ENCODE measurements at regions not wholly inside any gene's neighbourhood (a gene's known extent, or its start where the extent isn't known, plus 50 kb on each side); places are given as distances from the start of the nearest gene placed in this dataset.

DNA sequence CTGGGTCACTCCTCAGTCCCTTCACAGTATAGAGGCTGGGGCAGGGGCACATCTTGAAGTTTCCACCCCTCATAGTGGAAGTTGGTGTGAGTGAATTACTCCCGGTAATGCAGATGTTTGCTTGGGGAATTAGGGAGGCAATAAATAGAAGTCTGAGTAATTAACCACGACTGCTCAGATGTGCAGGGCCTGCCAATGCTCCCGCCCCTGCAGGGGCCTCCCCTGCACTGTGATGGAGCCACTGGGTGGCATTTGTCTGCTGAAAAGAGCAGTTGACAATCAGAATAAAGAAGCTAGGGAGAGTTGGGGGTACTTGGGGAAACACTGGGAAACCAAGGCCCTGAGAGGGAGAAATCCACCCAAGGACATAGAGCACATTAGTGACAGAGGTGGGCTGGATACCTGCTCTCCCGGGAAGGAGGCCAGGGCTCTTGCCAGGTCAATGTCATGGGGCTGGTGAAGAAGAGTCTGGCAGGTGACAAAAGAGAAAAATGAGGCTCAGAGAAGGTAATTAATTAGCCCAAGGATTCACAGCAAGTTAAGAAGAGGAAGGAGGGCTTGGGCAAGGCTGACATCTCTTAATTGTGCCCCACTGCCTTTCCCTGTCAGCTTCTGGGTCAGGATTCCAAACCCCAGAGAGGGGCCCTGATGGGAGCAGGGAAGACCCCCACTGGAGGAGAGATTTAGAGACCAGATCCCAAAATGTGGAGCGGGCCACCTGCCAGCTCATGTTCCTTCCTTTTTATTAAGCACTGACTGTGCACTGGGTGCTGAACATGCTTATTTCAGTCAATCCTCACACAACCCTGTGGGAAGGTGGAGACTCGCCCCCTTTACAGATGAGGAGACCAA is 436.2 kb downstream of the MATN1 start:
- no peak for DNase-seq (ENCODE audit: low read depth)

DNA sequence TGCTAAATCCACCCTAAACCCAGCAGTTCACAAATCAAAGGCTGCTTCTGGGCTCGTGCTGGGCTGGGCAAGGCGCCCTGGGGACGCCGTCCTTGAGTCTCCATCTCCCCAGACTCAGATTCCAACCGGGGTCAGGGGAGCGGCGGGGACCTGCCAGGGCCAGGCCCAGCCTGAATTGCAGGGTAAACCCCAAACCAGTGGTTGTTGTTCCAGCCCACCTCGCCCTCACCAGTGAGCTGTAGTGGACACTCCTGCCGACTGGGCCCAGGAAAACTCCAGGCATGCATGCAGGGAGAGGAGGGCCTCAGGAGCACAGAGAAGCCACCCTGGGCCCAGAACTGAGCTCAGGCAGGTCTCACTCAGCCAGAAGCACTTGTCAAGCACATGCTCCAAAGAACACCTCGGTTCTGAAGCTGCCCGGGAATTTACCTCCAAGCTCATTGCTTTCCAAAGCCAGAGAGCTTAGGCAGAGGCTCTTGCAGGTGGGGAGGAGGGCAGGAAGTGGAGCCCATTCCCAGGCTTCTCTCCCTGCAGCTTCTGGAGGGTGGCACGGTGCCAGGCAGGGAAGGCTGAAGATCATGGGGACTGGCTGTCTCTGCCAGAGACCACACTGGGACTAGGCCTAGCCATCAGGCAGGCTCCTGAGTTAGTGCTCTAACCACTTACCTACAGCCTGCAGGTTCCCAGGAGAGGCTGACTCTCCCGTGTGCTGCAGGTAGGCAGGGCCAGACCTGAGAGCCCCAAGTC is 437.0 kb downstream of the MATN1 start:
- no peak for DNase-seq (ENCODE audit: low read depth)

DNA sequence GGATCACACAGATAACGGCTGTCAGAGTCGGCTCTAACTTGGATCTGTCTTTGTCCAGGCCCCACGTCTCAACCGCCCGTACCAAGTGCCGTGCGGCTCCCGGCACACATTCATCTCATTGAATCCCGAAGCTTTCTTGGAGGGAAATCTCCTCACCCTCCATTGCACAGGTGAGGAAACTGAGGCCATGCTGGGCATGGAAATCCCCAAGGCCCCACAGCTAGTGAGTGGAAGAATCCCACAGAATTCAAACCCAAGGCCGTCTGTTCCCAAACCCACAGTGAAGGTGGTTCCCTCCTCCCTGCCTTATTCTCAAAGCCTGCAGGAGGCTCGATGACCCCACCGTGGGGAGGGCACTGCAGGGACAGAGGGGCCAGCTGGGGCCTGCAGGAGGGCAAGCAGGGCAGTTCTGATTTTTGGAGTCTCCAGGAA is 437.9 kb downstream of the MATN1 start:
- no peak for DNase-seq (ENCODE audit: low read depth)

DNA sequence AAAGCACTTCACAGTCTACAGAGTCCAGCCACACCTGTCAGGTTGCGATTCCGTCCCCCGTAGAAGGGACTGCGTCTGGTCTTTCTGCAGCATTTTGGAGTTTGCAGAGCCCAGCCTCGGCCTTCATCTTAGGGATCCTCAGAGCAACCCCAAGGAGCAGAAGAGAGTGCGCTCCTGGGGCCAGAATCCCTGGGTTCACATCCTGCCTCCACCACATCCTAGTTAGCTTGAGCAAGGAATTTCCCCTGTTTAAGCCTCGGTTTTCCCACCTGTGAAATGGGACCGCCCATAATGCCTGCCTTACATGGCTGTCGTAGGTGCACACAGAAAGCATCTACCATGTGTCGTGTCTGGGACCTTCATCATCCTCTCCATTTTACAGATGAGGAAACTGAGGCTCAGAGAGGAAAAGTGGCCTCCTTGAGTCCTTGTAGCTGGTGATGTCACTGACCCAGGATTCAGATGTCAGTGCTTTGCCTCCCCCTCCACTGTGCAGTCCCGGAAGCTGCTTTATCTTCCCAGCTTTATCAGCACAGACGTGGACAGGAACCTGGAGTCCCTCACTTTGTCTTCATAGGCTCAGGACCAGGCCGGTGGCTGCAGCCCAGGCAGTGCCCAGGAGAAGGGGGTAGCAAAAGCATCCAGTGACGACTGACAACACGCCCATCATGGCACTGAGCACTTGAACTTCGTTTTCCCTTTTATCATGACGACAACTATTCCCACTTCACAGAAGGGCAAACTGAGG is 438.5 kb downstream of the MATN1 start:
- no peak for DNase-seq (ENCODE audit: low read depth)

DNA sequence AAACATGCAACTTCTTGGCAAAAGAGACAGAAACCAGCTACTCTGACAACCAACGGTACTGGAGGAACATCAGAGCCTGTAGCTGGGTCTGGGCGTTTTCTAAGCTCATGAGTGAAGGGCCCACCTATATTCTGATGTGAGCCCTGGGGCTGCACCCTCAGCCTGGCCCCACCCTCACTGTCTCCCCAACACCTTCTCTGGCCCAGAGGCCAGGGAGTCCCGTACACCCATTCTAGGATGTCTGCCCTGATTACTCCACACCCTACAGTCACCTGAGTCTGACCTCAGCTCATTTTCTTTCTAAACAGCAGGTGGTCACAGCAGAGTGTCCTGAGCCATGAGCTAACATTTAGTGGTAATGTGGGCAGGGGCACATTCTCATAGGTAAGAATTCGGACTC is 439.2 kb downstream of the MATN1 start:
- DNase-seq (ENCODE audit: low read depth) = no peak

DNA sequence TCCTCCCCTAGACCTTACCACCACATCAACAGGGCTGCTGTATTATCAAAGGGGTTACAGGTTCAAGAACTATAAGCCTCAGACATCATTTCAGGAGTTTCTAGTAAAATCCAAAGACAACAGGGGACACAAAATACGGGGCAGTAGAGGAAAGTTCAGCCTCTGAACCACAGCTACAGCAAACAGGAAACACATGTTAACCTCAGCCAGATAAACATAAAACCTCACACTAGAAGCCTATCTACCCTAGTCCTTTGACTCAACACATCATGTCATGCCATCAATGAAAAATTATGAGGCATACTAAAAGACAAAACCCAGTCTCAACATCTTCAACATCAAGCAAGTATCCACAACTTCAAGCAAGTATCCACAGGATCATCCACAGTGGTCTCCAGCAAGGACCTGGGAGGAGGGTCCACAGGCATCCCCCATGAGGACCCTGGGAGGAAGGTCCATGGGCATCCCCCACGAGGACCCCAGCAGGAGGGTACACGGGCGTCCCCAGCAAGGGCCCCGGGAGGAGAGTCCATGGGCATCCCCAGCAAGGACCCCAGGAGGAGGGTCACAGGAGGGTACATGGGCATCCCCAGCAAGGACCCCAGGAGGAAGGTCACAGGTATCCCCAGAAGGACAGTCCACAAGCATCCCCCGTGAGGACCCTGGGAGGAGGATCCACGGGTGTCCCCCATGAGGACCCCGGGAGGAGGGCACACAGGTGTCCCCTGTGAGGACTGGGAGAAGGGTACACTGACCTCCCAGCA is 440.0 kb downstream of the MATN1 start:
- no peak for DNase-seq (ENCODE audit: low read depth)

DNA sequence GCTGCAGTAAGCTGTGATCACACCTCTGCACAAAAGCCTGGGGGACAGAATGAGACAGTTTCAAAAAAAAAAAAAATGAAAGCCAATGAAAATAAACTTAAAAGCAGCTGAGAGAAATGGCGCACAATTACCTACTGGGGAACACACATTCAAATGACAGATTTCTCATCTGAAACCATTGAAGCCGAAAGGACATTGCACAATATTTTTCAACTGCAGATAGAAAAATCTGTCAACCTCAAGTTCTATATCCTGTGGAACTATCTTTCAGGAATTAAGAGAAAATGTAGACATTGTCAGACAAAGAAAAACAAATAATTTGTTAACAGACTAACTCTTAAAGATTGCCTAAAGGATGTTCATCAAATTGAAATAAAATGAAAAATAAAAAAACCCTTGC is 442.8 kb downstream of the MATN1 start:
- DNase-seq (ENCODE audit: low read depth) = no peak

DNA sequence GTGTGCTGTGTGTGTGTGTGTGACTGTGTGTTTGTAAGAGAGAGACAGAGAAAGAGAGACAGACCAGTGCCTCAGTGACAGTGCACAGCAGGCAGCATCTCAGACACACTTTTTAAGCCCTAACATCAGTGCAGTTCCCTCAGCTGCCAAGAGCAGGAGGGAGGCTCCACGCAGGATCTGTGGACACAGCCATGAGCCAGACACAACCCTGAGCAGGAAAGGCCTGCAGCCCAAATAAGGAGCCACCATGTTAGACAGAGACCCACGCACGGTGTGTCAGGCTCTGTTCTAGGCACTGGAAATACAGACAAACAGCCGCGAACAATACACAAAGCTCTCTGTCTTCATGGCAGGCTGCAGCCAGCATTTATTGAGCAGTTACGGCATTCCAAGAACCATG is 445.5 kb downstream of the MATN1 start:
- no peak for DNase-seq (ENCODE audit: low read depth)

DNA sequence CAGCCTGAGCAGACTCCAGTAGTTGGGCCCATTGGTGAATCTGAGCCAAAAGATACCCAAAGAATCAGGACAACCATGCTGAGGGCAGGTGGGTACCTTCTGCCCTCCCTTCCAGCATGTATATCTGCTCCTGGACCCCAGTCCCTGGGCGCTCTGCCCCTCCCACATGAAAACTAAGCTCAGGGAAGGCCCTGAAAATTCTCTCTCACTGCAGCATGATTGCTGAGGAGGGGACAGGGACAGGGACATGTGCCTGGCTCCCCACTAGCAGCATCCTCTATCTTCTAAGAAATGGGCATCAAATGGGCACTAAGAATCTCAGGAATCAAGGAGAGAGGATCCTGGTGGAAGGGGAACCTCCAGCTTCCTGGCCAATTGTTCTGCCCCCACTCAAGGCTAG is 446.0 kb downstream of the MATN1 start:
- no peak for DNase-seq (ENCODE audit: low read depth)

DNA sequence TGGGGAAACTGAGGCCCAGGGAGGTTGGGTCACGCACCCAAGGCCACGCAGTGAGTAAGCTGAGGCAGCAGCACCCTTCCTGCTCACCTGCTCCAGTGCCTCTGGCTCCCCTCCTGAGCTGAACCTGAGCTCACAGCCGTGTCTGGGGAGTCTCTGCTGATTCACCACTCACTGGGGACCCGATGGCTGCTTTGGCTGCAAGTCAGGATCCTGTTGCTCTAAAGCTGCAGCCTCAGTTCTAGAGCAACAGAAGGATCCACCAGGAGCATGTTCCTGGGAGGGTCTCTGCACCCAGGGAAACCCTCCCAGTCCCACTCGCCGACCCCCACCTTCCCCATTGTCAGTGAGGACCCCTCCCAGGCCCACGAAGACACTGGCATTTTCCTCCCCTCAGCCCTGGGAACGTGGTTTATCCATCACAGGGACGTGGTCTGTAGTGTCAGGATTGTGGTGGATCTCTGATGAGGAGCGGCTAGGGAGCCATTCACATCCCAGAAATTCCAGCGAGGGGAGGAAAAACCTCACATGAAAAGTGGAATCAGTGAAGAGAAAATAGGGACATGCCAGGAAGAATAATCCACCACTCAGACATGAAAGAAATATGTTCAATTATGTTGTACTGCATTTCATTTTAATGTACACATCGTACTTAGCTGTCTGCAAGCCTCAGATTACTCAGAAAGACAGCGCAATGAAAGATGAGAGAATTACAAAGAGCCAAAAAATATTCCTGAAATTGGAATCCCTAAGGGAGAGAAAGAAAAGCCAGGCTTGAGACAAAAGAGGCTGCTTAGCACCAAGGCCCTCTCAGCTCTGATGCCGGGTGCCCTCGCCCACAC is 447.2 kb downstream of the MATN1 start:
- no peak for DNase-seq (ENCODE audit: low read depth)

DNA sequence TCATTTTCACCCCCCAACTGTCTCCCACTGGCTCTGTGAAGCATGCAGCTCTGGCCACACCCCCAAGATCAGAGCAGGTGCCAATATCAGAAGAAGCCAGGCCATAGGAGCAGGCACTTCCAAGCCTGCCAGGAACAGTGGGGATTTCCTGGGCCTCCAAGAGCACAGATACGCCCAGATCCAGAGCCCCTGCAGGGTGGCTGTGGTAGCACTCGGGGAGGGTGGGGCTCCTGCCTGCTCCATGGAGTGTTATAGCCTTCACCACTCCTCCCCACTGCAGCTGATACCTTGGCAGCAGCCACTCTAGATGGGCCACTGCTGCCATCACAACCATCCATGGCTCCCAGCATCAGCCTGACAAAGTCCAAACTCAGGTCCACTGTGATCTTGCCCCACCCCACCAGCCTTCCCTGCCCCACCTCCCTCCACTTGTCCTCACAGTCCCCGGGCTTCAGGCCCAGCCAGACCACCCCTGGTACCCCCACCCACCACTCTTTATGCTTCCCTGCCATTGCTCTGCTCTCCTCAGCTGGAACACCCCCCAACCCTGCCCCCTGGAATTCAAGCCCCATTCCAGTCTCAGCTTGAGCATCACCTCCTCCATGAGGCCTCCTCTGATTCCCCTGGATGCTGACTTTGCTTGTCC is 448.3 kb downstream of the MATN1 start:
- no peak for DNase-seq (ENCODE audit: low read depth)

DNA sequence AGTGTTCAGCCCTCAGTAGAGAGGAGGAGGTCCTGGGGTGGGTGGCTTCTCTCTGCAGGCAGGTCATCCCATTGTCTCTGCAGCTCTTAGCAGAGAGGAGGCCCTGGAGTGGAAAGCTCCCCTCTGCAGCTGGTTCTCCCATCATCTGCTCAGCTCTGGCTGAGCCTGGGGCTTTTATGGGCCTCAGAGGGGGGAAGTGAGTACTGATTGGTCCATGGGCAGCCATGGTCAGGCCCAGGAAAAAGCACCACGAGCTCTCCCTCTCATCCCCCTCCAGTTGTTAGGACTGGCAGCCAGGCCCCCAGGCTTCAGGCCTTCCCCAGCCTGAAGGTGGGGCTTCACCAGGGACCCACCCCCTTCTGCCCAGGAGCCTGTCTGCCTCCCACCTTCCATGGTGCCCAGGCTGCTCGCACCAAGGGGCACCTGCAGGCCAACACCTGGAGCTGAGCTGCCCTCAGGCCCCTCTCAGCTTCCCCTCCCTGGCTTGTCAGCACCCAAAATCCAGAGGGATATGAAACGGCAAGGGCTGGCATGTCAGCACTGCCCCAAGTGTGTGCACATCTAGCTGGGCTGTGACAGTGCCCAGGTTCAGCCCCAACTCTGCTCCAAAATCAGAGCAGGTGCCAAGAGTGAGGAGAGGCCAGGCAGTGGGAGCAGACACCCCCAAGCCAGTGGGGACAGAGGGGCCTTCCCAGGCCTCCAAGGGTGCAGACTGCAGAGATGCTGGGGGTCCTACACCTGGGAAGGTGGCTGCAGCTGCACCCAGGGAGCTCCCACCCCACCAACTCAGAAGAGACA is 449.0 kb downstream of the MATN1 start:
- DNase-seq (ENCODE audit: low read depth) = no peak

DNA sequence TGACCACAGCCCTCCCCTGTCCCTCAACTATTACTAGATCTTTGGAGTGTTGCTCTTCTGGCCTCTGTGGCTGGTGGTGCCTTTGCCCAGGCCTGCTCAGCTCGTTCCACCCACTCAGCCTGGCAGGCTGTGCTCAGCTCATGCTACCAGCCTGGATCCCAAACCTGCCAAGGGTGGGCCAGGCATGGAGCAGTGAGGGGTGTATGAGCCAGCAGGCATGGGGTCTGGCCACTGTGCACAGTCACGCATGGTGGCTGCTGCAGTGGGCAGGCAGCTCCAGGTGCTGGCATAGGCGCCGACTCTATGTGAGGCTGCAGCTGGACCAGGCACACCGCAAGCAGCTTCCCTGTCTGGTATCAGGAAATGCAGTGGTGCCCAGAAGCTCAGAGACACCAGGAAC is 449.9 kb downstream of the MATN1 start:
- DNase-seq (ENCODE audit: low read depth) = no peak

DNA sequence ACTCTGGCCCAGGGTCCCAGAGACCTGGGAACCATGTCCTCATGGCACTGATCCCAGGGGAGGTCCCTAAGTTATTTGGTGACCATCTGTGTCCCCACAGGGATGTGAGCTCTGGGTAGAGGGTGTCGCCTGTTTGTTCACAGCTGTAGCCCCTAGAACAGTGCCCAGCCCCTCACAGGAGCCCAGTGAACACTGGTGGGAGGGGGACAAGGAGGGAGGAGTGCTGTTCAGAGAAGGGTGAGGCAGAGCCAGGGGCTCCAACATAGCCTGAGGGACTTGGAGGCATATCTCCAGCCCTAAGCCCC is 450.4 kb downstream of the MATN1 start:
- DNase-seq (ENCODE audit: low read depth) = no peak

DNA sequence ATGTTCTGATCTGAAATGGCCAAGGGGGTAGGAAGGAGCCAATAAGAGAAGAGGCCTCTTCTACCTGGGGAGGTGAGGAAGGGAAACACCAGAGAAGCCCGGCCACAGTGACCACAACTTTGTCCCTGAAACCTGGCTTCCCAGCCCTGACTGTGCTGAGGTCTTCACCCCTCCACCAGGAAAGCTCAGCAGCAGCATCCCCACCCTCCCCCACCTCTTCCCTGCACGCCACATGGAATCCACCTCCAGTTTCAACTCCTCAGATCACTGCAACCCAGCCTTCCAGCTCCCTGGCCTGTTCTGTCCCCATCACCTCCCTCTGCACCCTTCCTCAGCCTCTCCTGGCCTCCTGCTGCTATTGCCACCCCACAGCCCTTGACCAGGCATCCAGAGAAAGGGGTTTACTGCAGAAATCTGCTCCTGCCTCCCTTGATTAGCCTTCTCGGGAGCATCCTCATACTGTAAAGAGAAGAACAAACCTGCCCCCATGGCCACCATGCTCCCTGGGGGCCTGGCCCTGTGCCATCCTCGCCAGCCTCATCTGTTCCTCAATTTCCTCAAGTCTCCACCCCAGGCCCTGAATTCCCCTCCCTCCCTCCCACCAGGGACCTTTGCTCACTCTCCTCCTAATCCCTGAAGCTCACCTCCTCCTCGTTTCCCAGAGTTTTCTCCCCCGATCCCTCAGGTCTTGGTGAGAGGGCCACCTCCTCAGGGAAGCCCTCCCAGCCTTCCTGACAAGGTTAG is 450.9 kb downstream of the MATN1 start:
- DNase-seq (ENCODE audit: low read depth) = no peak

DNA sequence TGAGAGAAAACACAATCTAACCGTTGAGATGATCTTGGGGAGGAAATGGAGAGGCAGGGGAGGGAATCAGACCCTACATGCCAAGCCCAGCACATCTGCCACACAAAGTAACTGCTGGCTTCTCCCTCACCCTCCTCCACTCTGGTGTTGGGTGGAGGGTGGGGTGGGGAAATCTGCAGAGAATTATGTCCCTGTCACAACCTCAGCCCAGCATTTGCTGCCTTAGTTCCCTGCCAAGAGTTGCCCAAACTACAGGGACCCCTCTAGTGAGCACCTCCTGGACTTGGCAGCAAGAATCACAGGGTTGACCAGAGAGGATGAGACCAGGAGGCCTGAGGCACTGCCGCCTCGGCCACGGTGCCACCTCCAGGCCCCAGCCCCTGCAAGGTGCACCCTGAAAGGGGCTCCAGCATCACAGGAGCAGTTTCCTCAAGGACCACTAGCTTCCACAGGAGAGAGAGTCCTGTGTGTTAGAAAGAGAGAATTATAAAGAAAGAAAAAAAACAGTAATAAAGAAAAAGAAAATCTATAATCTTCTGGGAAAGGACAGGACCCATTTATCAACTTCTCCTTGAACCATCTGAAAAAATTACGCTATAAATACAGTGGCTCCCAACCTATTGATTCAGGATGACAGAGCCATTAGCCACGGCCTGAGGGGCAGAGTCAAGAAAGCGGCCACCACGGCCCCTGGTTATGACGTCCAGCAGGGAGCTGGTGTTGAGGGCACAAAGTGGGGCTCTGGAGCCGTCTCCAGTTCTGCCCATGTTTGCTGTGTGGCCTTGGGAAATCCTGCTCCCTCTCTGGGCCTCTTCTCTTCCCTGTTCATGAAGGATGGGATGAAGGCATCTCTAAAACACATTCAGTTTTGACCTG is 451.7 kb downstream of the MATN1 start:
- DNase-seq (ENCODE audit: low read depth) = no peak

DNA sequence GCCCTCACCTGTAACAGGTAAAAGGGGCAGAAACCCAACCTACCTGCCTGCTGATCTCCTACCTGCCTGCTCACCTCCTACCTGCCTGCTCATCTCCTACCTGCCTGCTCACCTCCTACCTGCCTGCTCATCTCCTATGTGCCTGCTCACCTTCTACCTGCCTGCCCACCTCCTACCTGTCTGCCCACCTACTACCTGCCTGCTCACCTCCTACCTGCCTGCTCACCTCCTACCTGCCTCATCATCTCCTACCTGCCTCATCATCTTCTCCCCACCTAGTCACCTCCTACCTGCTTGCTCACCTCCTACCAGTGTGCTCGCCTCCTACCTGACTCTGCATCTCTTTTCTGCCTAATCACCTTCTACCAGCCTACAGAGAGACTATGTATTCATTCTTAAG is 452.9 kb downstream of the MATN1 start:
- DNase-seq (ENCODE audit: low read depth) = no peak

All from renal cortical epithelial cell (primary cell).